ENCODE measurements at regions not wholly inside any gene's neighbourhood (a gene's known extent, or its start where the extent isn't known, plus 50 kb on each side); places are given as distances from the start of the nearest gene placed in this dataset.
A peak's percentile ranks its signal among the peaks of the same experiment; 100 is the strongest.
"Not testable (repeated sequence)": the region's sequence is repeated elsewhere in the genome, so short reads cannot be mapped to it uniquely, and the experiment has no call there.

DNA sequence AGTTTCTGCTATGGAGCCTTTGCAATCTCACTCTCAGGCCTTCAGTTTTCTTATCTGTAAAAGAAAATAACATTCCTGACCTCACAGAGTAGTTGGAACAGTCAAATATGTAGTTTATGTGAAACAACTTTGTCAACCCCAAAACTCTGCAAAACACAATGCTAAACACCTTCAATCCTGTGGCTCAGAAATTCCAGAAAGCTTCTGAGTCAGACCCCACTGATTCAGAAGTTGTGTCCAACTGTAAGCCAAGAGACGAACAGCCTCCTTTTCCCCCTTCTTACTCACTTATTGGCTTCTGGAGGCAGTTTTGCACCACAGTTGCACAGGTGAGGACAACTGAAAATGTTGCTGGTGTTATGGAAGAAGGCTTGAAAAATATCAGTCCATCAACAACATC lies 52.9 kb downstream of the TMSB4Y start:
- DNase-seq = no peak

DNA sequence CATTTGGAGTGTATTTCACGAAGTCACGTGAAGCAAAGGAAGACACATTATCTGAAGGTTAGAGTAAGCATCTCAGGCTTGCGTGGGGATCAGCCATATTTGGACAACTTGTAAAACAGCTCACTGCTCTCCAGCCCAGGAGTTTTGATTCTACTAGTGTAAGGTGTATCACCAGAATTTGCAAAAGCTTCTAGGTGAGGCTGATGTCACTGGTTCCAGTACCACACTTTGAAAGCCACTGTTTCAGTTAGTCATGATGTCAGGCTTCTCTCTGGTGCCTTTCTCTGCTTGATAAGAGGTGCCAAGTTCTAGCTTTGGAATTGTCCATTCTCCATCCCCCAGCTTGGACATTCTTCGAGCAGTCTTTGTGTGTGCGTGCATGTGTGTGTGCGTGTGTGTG lies 62.3 kb downstream of the TMSB4Y start:
- no peak for DNase-seq

DNA sequence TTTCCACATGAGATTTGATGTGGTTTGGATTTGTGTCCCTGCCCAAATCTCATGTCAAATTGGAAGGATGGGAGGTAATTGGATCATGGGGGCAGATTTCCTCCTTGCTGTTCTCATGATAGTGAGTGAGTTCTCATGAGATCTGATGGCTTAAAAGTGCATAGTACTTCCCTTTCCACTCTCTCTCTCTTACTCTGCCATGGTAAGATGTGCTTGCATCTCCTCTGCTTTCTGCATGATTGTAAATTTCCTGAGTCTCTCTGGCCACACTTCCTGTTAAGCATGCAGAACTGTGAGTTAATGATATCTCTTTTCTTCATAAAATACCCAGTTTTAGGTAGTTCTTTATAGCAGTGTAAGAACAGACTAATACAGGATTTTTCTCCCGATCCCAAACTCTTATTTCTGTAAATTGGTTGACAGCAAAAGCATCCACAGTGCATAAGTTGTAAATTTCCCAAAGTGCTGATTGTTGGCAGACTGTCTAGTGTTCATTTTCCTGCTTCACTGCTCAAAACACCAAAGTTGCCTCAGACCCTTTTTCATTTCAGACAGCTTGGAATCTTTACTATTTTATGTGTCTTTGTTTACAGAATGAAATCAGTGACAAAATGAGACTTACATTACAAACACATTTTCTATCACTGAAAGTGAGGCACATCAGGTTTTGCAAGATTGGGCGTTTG lies 86.6 kb downstream of the TMSB4Y start:
- DNase-seq = no peak

DNA sequence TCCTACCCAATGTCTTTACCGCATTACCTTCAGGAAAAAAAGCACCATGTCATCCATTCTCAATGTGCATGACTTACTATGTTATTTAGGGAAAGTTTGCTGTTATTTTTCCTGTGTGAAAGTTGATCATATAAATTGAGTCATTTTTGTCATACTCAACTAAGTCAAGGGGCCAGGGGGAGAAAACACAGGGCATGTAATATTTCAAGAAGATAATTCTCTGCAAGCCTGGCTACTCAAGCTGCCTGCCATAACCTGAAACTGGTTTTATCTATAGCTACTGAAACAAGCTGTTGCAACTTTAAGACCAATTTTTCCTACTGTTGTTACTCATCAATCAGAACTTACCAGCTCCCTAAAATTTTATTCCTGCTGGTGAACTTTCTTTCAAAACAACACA lies 91.4 kb downstream of the TMSB4Y start:
- no peak for DNase-seq

- no peak for DNase-seq
Observed at GRCh38 chrY:13802828-13803227, 99.1 kb downstream of the TMSB4Y start.

GRCh38 chrY:13803424-13803823 lies 99.7 kb downstream of the TMSB4Y start:
- no peak for DNase-seq

DNA sequence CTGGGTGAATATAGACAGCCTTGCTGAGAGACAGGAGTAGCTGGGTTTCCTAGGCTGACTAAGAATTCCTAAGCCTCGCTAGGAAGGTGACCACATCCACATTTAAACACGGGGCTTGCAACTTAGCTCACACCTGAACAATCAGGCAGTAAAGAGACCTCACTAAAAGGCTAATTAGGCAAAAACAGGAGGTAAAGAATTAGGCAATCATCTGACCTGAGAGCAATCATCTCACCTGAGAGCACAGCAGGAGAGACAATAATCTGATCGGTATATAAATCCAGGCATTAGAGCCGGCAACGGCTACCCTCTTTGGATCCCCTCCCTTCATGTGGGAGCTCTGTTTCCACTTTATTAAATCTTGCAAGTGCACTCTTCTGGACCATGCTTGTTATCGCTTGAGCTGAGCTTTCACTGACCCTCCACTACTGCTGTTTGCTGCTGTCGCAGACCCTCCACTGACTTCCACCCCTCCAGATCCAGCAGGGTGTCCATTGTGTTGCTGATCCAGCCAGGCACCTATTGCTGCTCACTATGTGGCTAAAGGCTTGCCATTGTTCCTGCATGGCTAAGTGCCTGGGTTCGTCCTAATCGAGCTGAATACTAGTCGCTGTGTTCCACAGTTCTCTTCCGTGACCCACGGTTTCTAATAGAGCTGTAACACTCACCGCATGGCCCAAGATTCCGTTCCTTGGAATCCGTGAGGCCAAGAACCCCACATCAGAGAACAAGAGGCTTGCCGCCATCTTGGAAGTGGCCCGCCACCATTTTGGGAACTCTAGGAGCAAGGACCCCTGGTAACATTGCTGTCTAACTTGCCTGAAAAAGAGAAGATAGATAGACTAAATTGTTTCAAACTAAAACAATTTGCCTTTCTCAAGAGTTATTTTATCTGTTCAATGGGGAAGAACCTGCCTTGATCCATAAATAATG lies 100.7 kb downstream of the TMSB4Y start:
- no peak for DNase-seq

- DNase-seq = no peak
Observed at GRCh38 chrY:13805057-13805735, 101.5 kb downstream of the TMSB4Y start.

GRCh38 chrY:13805736-13806067 lies 102.0 kb downstream of the TMSB4Y start:
- no peak for DNase-seq

DNA sequence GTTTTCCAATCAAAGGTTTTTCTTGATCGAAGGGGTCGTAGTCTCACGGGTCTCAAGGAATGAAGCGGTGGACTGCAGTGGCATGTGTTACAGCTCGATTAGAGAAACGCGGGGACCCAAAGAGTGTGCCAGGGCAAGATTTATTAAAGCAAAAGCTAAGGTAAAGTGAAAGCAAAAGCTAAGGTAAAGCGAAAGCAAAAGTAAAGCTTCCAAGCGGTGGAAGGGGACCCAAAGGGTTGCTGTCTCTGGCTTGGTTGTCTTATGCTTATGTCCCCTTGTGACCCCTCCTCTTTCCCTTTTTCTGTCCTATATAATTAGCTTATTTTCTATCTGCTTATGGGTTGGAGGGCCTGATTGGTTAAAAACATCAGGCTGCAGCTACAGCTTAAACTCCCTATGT lies 126.4 kb downstream of the TMSB4Y start:
- no peak for DNase-seq

DNA sequence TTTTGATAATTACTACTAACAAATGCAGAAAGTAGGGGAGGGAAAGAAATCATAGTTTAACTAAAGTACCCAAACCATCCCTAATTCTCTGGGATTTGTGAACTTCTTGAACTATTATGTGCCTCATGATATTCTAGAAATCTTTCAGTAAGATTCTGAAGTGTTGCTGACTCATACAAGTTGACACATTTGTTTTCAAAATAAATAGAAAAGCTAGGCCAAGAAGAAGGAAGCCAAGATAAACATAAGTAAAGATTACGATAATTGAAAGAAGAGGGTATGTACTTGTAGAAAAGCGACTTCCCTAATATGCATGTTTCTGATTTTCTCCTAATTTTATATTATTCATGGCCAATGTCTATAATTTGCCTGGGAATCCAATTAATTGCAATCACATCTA lies 140.7 kb downstream of the TMSB4Y start:
- no peak for DNase-seq

DNA sequence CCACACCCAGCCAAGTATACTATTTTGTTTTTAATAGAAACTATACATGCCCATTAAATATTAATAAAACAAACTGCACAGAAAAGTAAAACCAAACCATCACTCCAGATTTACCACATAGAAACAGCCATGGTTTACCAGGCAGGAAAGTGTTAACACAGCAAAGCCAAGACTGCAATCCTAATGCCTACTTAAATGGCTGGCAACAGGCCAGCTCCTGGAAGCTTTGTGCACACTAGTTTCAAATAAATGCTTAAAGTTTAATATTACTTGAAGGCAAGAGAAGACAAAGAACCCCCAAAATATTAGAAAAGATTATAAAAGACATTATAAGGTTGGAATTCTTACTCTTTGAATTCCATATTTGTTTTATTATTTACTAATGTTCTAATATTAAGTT lies 141.0 kb downstream of the VCY start:
- DNase-seq = no peak

DNA sequence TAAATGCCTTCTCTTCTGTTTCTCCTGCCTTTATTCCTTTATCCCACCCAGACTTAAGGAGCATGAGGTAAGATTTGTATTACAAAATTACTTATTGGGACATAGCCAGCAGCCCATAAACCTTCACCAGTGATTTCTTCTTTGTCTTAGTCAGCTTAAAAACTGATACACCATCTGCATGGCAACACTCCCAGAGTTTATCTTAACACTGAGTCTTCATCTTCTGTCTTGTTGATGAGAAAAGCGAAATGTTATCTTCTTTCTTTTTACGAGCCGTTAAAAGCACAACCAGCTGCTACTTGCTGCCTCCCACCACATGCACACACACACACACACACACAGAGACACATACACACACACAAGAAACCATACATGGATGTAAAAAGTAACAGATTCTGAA lies 116.7 kb downstream of the VCY start:
- DNase-seq = no peak

- no peak for DNase-seq
Observed at GRCh38 chrY:13871426-13871825, 114.8 kb downstream of the VCY start.

DNA sequence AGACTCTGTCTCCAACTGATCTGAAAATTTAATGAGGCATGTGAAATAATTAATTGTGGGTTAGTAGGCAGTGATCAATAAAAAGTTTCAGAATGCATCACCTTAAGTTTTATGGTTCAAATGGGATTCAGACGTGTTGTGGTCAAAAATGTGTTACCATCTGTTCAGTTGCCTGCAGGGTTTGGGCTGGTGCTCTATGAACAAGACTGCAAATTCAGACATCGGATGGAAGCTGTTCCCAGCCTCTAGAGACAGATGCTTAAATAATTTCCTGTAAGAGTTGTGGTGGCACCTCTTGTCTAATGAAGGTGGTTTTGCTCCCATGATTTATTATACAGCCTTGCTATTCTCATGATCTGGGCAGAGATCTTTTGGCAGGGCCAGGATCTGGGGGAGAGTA lies 113.6 kb downstream of the VCY start:
- DNase-seq = no peak

GRCh38 chrY:13878506-13878905 lies 107.8 kb downstream of the VCY start:
- DNase-seq = peak in 1 of 2 experiments; percentile 9

- peak; percentile 0 to 48 for DNase-seq
Observed at GRCh38 chrY:13881096-13881495, 105.2 kb downstream of the VCY start.

- DNase-seq = no peak
Observed at GRCh38 chrY:13882829-13883228, 103.4 kb downstream of the VCY start.

- DNase-seq = not testable (repeated sequence)
Observed at GRCh38 chrY:13894028-13894427, 92.2 kb downstream of the VCY start.

GRCh38 chrY:13907736-13908135 lies 78.5 kb downstream of the VCY start:
- DNase-seq = no peak

GRCh38 chrY:13930436-13930835 lies 55.8 kb downstream of the VCY start:
- not testable (repeated sequence) for DNase-seq
